ENCODE measurements at regions not wholly inside any gene's neighbourhood (a gene's known extent, or its start where the extent isn't known, plus 50 kb on each side); places are given as distances from the start of the nearest gene placed in this dataset.
"Not testable (repeated sequence)": the region's sequence is repeated elsewhere in the genome, so short reads cannot be mapped to it uniquely, and the experiment has no call there.

DNA sequence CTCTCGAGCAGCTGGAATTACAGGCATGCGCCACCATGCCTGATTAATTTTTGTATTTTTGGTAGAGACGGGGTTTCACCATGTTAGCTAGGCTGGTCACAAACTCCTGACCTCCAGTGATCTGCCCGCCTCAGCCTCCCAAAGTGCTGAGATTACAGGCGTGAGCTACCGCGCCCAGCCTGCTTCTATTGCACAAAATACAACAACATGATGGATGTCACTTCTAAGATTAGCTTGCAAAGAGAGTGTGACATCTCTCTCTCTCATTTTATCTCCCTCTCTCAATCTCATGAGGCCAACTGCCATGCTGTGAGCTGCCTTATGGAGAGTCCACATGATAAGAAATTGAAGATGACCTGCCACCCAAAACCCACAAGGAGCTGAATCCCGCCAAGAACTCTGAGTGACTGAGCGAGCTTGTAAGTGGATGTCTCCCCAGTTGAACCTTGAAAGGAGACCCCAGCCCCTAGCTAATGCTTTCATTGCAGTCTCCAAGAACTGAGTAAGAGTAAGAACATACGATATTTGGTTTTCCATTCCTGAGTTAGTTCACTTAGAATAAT is 458.5 kb downstream of the RBFOX1 start:
- DNase-seq: no peak

DNA sequence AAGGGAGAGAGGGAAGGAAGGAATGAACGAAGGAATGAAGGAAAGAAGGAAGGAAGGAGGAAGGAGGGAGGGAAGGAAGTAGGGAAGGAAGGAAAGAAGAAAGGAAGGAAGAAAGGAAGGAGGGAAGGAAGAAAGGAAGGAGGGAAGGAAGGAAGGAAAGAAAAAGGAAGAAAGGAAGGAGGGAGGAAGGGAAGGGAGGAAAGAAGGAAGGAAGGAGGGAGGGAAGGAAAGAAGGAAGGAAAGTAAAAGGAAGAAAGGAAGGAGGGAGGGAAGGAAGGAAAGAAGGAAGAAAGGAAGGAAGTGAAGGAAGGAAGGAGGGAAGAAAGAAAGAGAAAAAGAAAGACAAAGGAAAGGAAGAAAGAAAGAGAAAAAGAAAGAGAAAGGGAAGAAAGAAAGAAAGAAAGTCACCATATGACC is 442.4 kb downstream of the RBFOX1 start:
- DNase-seq: no peak

- no peak for DNase-seq
Observed at GRCh38 chr16:7772722-7773121, 440.1 kb downstream of the RBFOX1 start.

DNA sequence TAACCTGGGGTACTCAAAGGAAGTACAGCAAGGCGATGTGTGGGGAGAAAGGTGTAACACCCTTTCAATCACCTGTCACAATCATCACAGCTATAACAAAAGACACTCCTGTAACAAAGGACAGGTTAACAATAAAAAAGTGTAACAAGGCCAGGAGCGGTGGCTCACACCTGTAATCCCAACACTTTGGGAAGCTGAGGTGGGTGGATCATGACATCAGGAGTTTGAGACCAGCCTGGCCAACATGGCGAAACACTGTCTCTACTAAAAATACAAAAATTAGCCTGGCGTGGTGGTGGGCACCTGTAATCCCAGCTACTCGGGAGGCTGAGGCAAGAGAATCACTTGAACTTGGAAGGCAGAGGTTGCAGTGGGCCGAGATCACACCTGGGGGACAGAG is 436.4 kb downstream of the RBFOX1 start:
- DNase-seq: not testable (repeated sequence)

- DNase-seq: no peak
Observed at GRCh38 chr16:7765079-7765550, 432.5 kb downstream of the RBFOX1 start.

DNA sequence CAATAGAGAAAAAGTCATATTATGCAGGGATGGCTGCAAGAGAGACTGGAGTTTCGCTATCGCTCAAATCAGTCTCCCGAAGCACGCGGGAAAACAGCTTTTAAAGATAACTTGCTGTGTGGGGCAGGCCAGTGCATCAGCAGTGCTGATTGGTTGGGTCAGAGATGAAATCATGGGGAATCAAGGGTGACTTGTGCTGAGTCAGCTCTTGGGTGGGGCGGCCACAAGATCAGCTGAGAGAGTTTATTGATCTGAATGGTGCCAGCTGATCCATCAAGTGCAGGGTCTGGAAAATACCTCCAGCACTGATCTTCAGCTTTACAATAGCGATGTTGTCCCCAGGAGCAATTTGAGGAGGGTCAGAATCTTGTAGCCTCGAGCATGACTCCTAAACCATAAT is 430.5 kb downstream of the RBFOX1 start:
- DNase-seq: no peak

Data from activated CD4-positive, alpha-beta T cell treated with anti-CD3 and anti-CD28 coated beads, Interleukin-10, Interleukin-2, amounts not matched to agents 100 ng/mL and 50 ng/mL, durations not matched to agents 16 hours and 8 hours (primary cell).